Gastroesophageal sphincter (tissue), 3 donors: ENCODE measurements at regions not wholly inside any gene's neighbourhood (a gene's known extent, or its start where the extent isn't known, plus 50 kb on each side); places are given as distances from the start of the nearest gene placed in this dataset.

Experiments used
- EP300 ChIP-seq: sonication (generic); formaldehyde crosslinking; IDR thresholded peaks from one replicate; pipeline ENCODE4 v1.6.1; 2017; ENCODE audit warnings: antibody characterized with exemption, mild to moderate bottlenecking
- POLR2A ChIP-seq, 2 donors: fragments of 450-650 bp; IDR thresholded peaks; one replicate each; pipeline ENCODE4 v1.6.1; 2017; ENCODE audit warnings: antibody characterized with exemption in 2 of 2, mild to moderate bottlenecking in 2 of 2, moderate library complexity in 1 of 2
- POLR2AphosphoS5 ChIP-seq: sonication (generic); formaldehyde crosslinking; IDR thresholded peaks from one replicate; pipeline ENCODE4 v1.6.1; 2017; ENCODE audit warnings: antibody characterized with exemption
- TF ChIP-seq, protein P1 (sequence below), 4 experiments: fragments of 200-600 bp in 2 of 4; fragments of 450-650 bp in 2 of 4; sonication (generic) in 1 of 4; IDR thresholded peaks; one replicate each; pipeline ENCODE4 v1.5.1; 2017 to 2019; ENCODE audit warnings: antibody characterized with exemption in 4 of 4, mild to moderate bottlenecking in 2 of 4, moderate library complexity in 2 of 4

DNA sequence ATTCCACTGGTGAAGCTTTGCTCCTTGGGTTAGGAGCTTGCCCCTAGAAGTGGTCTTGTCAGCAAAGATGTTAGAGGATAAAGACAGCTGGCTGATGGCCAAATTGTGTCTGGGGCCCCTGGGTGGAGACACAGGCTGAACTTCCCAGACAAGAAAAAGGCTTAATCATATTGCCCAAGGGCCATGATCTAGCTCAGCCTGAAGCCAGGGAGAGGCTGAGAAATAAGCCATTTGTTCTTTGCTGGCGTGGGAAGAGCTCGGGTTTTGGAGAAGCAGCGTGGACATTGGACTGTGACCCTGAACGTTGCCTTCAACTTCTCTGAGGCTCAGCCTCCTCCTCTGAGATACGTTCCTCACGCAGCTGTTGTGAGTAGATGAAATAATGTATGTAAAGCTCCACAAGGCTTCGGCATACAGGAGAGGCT lies 153.0 kb downstream of the ZFP36L2 start:
- TF ChIP-seq, protein P1, sequence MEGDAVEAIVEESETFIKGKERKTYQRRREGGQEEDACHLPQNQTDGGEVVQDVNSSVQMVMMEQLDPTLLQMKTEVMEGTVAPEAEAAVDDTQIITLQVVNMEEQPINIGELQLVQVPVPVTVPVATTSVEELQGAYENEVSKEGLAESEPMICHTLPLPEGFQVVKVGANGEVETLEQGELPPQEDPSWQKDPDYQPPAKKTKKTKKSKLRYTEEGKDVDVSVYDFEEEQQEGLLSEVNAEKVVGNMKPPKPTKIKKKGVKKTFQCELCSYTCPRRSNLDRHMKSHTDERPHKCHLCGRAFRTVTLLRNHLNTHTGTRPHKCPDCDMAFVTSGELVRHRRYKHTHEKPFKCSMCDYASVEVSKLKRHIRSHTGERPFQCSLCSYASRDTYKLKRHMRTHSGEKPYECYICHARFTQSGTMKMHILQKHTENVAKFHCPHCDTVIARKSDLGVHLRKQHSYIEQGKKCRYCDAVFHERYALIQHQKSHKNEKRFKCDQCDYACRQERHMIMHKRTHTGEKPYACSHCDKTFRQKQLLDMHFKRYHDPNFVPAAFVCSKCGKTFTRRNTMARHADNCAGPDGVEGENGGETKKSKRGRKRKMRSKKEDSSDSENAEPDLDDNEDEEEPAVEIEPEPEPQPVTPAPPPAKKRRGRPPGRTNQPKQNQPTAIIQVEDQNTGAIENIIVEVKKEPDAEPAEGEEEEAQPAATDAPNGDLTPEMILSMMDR (IDR thresholded peaks at IDR 0.05) = no peak
- TF ChIP-seq POLR2A (IDR thresholded peaks at IDR 0.05) (no peak), EP300 (no peak), POLR2AphosphoS5 (peak; percentile 46)
